ENCODE measurements at regions not wholly inside any gene's neighbourhood (a gene's known extent, or its start where the extent isn't known, plus 50 kb on each side); places are given as distances from the start of the nearest gene placed in this dataset.

DNA sequence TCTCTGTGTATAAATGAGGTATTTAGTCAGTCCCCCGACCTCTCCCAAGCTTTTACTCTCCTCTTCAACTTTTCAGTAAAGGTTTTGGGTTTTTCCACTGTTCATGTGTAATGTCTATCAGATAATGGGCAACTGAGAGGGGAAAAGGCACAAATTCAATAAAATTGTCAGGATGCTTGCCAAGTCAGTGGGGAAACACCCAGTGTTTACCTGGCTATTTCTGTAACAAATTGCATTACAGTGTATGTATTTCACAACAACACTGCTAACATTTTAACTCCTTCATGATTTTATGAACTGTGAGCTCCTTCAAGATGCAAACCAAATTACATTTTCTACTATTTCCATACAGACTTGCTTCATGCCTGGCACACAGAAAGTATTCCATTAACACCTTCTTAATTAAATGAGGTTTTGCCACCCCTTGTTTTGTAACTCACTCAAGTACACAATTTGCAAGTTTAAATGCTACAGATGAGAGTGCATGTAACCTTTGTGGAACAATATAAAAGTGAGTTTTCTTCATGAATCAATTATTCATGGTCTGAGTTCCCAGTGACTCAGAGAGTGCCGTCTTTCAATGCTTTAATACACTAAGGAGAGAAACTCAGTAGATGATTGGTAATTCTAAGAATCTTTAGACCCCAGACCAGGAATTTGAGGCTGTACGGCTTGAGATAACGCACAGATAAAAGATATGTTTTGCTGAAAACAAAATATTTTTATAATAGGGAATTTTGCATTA is 149.8 kb upstream of the TLL1 start:
- TF ChIP-seq, protein P1, sequence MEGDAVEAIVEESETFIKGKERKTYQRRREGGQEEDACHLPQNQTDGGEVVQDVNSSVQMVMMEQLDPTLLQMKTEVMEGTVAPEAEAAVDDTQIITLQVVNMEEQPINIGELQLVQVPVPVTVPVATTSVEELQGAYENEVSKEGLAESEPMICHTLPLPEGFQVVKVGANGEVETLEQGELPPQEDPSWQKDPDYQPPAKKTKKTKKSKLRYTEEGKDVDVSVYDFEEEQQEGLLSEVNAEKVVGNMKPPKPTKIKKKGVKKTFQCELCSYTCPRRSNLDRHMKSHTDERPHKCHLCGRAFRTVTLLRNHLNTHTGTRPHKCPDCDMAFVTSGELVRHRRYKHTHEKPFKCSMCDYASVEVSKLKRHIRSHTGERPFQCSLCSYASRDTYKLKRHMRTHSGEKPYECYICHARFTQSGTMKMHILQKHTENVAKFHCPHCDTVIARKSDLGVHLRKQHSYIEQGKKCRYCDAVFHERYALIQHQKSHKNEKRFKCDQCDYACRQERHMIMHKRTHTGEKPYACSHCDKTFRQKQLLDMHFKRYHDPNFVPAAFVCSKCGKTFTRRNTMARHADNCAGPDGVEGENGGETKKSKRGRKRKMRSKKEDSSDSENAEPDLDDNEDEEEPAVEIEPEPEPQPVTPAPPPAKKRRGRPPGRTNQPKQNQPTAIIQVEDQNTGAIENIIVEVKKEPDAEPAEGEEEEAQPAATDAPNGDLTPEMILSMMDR (tag by site-specific recombination; IDR thresholded peaks at IDR 0.05) = no peak
- no peak for TF ChIP-seq ZNF629 (tag by site-specific recombination; IDR thresholded peaks at IDR 0.05)
